ENCODE measurements at regions not wholly inside any gene's neighbourhood (a gene's known extent, or its start where the extent isn't known, plus 50 kb on each side); places are given as distances from the start of the nearest gene placed in this dataset.
"Not testable (repeated sequence)": the region's sequence is repeated elsewhere in the genome, so short reads cannot be mapped to it uniquely, and the experiment has no call there.

- no peak for DNase-seq
Observed at GRCh38 chr6:93749191-93749590, 329.8 kb upstream of the EPHA7 start.

- no peak for DNase-seq
Observed at GRCh38 chr6:93746892-93747291, 327.5 kb upstream of the EPHA7 start.

DNA sequence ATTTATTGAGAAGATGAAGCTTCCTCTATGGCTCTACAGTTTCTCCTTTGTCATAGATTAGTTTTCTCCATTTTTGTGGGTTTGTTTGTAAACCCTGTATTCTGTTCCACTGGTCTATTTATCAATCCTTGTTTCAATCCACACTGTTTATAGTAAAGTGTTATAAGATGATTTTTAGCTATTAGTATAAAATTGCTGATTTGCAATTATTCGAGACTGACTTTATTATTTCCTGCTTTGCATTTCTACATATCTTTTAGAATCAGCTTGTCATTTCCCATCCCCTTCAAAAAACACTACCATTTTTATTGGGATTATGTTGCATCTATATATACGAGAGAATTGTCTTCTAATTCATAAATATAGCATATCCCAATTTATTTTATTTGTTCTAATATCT, 325.9 kb upstream of the EPHA7 start:
- no peak for DNase-seq

GRCh38 chr6:93735099-93735498, 315.7 kb upstream of the EPHA7 start:
- DNase-seq: no peak

GRCh38 chr6:93731306-93731705, 311.9 kb upstream of the EPHA7 start:
- DNase-seq: no peak

DNA sequence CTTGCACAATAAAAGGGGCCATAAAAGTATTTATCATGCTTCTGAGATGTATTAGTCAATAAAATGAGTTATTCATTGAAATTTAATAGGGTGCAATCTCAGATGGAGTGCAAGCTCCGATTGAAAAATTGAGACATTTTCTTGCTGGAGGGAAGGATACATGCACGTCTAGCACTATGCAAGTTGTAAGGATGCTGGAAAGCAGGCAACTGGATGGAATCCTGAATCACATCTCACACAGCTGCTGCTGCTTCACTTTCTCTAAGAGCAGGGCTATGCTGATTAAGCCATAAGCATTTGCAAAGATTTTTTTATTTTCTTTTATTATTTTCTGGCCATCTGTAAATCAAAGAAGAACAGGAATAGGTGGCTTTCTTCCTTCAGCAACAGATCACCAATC, 308.8 kb upstream of the EPHA7 start:
- no peak for DNase-seq

- no peak for DNase-seq
Observed at GRCh38 chr6:93727447-93727846, 308.1 kb upstream of the EPHA7 start.

DNA sequence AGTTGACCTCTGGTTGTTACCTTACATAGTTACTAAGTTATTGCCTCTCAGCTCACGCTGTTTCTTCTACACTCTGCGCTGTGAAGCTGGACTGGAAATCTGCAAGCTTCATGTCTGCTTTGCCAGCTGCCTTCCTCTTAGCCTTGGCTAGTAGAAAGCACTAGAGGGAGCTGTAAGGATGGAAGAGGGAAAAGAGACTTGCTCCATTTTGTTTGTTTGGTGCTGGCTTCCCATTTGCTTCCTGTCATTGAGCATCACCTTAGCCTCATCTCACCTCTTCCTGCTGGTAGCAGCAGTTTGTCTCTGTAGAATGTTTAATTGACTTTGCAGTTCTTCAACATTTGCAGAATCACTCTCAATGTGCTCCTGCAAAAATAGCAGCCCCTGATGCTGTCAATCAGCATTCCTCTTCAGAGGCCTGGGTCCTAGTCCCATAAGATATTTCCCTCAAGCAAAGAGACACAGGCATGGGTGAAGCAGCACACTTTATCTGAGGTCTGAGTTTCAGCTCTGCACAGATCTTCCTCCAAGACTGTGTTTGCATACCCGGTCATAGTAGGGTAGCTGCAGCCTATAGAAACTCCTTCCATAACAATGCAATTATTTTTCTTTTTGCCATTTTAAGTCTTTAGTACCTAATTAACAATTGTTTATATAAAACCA, 302.2 kb upstream of the EPHA7 start:
- DNase-seq: no peak

- DNase-seq: no peak
Observed at GRCh38 chr6:93713974-93714373, 294.6 kb upstream of the EPHA7 start.

- no peak for DNase-seq
Observed at GRCh38 chr6:93703431-93703830, 284.1 kb upstream of the EPHA7 start.

GRCh38 chr6:93701526-93701925, 282.2 kb upstream of the EPHA7 start:
- DNase-seq: no peak

- no peak for DNase-seq
Observed at GRCh38 chr6:93685494-93685893, 266.1 kb upstream of the EPHA7 start.

DNA sequence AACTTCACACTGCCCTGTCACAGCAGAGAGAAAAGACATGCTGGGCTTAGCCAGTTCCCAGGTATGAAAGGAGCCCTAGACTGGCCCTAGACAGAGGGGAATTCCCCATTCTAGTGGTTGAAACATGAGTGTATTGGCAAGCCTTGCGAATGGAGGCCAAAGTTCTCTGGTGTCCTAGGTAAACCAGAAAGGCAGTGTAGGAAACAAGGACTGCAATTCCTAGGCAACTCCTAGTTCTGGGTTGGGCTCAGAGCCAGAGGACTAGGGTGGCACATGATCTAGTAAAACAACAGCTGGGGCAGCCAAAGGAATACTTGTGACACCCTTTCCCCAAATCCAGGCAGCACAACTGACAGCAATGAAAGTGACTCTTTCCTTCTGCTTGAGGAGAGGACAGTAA, 265.0 kb upstream of the EPHA7 start:
- no peak for DNase-seq

DNA sequence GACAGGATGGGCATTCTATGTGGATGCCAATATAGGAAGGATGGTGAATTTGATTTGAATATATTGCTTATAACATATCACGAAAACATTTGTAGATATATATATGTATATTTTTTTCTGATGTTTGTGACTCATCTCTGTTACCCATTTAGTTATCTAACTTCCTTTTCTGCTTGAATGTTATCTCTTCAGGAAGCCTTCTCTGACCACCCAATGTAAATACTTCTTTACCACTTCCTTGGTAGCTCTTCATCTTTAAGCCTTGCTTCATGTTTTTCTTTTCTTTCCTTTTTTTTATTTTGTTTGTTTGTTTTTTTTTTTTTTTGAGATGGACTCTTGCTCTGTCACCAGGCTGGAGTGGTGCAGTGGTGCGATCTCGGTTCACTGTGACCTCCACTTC, 260.5 kb upstream of the EPHA7 start:
- DNase-seq: no peak

DNA sequence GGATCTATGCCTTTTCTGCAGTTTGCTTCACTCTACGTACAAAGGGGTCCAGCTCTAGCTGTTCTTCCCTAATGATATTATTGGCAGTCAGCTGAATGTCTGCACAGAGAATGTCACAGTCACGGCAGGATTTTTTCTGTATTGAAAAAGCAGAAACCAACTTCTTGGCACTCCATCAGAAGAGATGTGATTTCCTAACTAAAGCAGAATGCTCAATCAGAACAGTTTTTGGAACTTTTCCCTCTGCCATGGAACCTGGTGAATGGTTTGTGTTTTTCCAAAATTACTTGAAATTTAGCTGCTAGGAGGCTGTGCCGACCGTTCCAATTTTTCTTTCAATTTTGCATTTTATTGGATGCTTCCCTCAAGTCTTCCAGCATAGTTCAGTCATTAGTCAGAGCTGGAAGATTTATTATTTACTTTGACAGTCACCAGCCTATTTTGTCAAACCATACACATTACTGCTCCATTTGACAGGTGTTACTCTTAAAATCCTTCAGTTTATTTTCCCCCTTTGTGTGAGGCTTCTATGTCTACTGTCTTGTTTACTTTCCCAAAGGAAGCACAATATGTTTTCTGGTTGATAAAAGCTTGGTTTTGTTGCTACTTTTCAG, 259.6 kb upstream of the EPHA7 start:
- no peak for DNase-seq

DNA sequence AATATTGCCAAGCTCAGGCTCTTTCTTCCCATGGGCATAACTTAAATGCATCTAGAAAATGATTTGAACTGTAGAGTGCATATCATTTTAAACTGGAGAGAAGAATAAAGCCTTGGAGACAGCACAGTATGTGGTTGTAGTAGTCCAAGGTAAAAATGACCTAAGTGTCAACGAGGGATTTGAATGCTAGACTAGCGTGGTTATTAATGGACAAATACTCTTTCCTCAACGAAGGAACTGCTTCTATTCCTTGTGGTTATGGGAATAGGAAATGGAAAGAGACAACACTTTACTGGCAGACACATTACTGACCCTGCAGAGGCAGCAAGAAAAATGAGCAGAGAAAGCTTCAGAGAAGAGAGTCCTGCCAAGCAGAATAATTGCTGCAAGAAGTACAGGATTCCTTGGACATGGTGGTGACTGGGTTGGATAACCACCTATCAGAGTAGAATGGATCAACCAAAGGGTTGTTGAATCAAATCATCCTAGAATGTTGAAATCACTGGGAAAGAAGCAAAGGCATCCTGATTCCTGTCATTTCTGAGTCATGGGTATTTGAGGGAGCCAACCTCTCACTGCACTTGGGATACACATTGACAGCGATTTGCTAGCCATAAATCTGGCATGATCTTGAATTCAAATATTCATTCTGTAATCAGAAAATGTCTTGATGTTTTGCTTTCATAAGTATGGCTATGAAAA, 258.1 kb upstream of the EPHA7 start:
- DNase-seq: no peak

DNA sequence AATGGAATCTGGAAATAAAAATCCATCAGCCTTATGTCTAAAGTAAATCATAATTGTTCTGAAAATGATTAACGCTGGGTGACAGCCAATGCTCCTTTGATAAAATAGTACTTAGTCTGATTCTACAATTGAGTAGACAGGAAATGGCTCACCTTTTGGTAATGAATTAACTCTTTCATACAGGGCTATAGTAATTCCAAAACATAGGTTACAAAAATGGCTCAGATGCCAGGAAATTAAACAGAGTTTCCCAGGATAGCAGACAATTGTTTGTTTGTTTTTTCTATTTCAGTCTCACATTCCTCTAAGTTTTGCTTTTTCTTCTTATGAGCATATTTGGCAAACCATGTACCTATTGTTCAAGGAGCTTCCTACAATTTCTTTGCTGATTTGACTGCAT, 257.2 kb upstream of the EPHA7 start:
- DNase-seq: no peak

- no peak for DNase-seq
Observed at GRCh38 chr6:93675856-93676417, 256.6 kb upstream of the EPHA7 start.

GRCh38 chr6:93663111-93663510, 243.8 kb upstream of the EPHA7 start:
- DNase-seq: no peak

DNA sequence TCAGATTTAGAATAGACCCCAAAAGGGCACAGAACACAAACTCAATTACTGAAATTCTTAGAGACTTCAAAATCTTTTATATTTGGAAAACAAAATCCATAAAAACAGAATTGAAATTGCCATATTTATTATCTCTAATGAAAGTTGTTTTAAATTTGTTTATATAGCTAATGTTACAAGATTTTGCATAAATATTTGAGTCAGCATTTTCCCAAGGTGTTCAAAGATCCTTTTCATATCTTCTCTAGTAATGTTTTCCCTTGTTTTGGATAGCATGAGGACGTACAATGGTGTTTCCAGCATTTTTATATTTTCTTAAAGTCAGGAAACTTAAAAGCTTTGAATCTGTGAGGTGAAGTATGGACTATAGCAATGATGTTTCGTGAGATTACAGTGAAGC, 235.2 kb upstream of the EPHA7 start:
- no peak for DNase-seq

- no peak for DNase-seq
Observed at GRCh38 chr6:93644611-93645010, 225.3 kb upstream of the EPHA7 start.

DNA sequence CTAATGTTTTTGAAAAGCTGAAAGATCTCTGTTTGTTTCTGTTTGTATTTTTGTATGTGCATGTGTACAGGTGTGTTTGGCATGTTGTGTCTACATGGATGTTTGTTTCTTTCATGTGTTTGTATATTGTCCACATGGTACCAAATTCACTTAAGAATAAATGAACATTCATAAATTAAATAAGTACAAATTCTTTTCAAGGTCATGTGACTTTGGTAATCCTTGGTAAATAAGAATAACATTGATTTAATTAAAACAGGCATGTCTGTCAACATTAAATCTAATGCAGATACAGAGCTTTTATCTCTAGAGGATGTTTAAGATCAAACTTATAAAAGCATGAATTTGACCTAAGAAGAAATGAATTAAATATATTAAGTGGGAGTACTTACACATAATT, 219.8 kb upstream of the EPHA7 start:
- DNase-seq: no peak

DNA sequence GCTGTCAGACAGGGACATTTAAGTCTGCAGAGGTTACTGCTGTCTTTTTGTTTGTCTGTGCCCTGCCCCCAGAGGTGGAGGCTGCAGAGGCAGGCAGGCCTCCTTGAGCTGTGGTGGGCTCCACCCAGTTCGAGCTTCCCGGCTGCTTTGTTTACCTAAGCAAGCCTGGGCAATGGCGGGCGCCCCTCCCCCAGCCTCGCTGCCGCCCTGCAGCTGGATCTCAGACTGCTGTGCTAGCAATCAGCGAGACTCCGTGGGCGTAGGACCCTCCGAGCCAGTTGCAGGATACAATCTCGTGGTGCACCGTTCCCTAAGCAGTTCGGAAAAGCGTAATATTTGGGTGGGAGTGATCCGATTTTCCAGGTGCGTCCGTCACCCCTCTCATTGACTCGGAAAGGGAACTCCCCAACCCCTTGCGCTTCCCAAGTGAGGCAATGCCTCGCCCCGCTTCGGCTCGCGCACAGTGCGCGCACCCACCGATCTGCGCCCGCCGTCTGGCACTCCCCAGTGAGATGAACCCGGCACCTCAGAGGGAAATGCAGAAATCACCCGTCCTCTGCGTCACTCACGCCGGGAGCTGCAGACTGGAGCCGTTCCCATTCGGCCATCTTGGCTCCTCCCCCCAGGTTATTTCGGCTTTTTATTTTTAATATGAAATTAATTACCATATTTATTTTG, 217.8 kb upstream of the EPHA7 start:
- DNase-seq: not testable (repeated sequence)

- no peak for DNase-seq
Observed at GRCh38 chr6:93624408-93624807, 205.0 kb upstream of the EPHA7 start.
